Stimulated activated CD4-positive, alpha-beta T cell treated with anti-CD3 and anti-CD28 coated beads, Interleukin-15, amount 100 ng/mL, for 24 hours (primary cell): ENCODE measurements at regions not wholly inside any gene's neighbourhood (a gene's known extent, or its start where the extent isn't known, plus 50 kb on each side); places are given as distances from the start of the nearest gene placed in this dataset.

Experiments used
- DNase-seq: peaks from one replicate; pipeline ENCODE4 v3.0.0-alpha.2; 2020

GRCh38 chr14:36083317-36083716 lies 93.2 kb downstream of the PTCSC3 start:
- no peak for DNase-seq

GRCh38 chr14:36078080-36078479 lies 98.4 kb downstream of the PTCSC3 start:
- DNase-seq, result no peak

- no peak for DNase-seq
Observed at GRCh38 chr14:36076197-36076596, 100.3 kb downstream of the PTCSC3 start.

- no peak for DNase-seq
Observed at GRCh38 chr14:36075203-36075602, 101.3 kb downstream of the PTCSC3 start.

GRCh38 chr14:36070720-36071043 lies 105.8 kb downstream of the PTCSC3 start:
- no peak for DNase-seq

- DNase-seq, result peak; percentile 62
Observed at GRCh38 chr14:36070031-36070719, 106.3 kb downstream of the PTCSC3 start.

GRCh38 chr14:36069535-36069900 lies 107.0 kb downstream of the PTCSC3 start:
- peak; percentile 41 for DNase-seq

- DNase-seq, result no peak
Observed at GRCh38 chr14:36068777-36069534, 107.6 kb downstream of the PTCSC3 start.

- DNase-seq, result no peak
Observed at GRCh38 chr14:36067428-36068187, 108.9 kb downstream of the PTCSC3 start.

- DNase-seq, result no peak
Observed at GRCh38 chr14:36066636-36067035, 109.9 kb downstream of the PTCSC3 start.

- DNase-seq, result no peak
Observed at GRCh38 chr14:36065831-36066230, 110.7 kb downstream of the PTCSC3 start.

GRCh38 chr14:36059531-36059930 lies 117.0 kb downstream of the PTCSC3 start:
- DNase-seq, result no peak

- no peak for DNase-seq
Observed at GRCh38 chr14:36057452-36058116, 118.9 kb downstream of the PTCSC3 start.

GRCh38 chr14:36056845-36057244 lies 119.7 kb downstream of the PTCSC3 start:
- DNase-seq, result no peak

- no peak for DNase-seq
Observed at GRCh38 chr14:36055681-36056225, 120.8 kb downstream of the PTCSC3 start.

- DNase-seq, result no peak
Observed at GRCh38 chr14:36055052-36055378, 121.5 kb downstream of the PTCSC3 start.

- no peak for DNase-seq
Observed at GRCh38 chr14:36054353-36055051, 122.0 kb downstream of the PTCSC3 start.

- DNase-seq, result no peak
Observed at GRCh38 chr14:36052681-36053080, 123.8 kb downstream of the PTCSC3 start.

GRCh38 chr14:36052063-36052462 lies 124.5 kb downstream of the PTCSC3 start:
- no peak for DNase-seq

GRCh38 chr14:36048667-36049066 lies 127.9 kb downstream of the PTCSC3 start:
- no peak for DNase-seq

GRCh38 chr14:36047912-36048311 lies 128.6 kb downstream of the PTCSC3 start:
- DNase-seq, result no peak

- no peak for DNase-seq
Observed at GRCh38 chr14:36035675-36036074, 140.8 kb downstream of the PTCSC3 start.

- no peak for DNase-seq
Observed at GRCh38 chr14:36028665-36029064, 147.9 kb downstream of the PTCSC3 start.
